ENCODE measurements at regions not wholly inside any gene's neighbourhood (a gene's known extent, or its start where the extent isn't known, plus 50 kb on each side); places are given as distances from the start of the nearest gene placed in this dataset.

GRCh38 chr3:83655083-83655482 is 1303.7 kb upstream of the CADM2 start:
- TF ChIP-seq POLR2AphosphoS5 (IDR thresholded peaks at IDR 0.05; ENCODE audit: low read depth, low read length) (no peak), TAF1 (IDR thresholded peaks at IDR 0.05; ENCODE audit: borderline replicate concordance, low read depth, low read length) (no peak), POLR2A (IDR thresholded peaks at IDR 0.05; ENCODE audit: low read depth, low read length) (no peak)

All from GM12892 (cell line).